GM12878 (cell line): ENCODE measurements at regions not wholly inside any gene's neighbourhood (a gene's known extent, or its start where the extent isn't known, plus 50 kb on each side); places are given as distances from the start of the nearest gene placed in this dataset.

Experiments used
- ATAC-seq: fragments of 200-7000 bp; cut with Tn5 transposase; 3 replicates; pipeline ENCODE4 v1.9.1; 2020; ENCODE audit warnings: mild to moderate bottlenecking, moderate library complexity
- BruUV-seq: library from RNA; stranded (reverse); fragments of 400-500 nt; replicated peaks from 2 replicates; lab custom pipeline; 2021; lab: Mats Ljungman, UMichigan
- CTCF ChIA-PET: fragments of 300-600 bp; sonication (Branson Sonifier 250); formaldehyde crosslinking; extraction: SDS; loops from one replicate; lab custom pipeline; 2021; ENCODE audit warnings: inconsistent platforms; lab: Yijun Ruan, JAX
- POLR2A ChIA-PET: fragments of 350-600 bp; formaldehyde crosslinking; extraction: SDS; loops from one replicate; lab custom pipeline; 2021; ENCODE audit warnings: inconsistent platforms; lab: Charles Lee
- RAD21 ChIA-PET: fragments of 300-600 bp; sonication (Branson Sonifier 250); formaldehyde crosslinking; loops from one replicate; lab custom pipeline; 2023; ENCODE audit warnings: antibody characterized with exemption; ENCODE audit not compliant: unreplicated experiment; lab: Charles Lee
- SMC1A ChIA-PET: fragments of 300-600 bp; sonication (Branson Sonifier 250); formaldehyde crosslinking; loops from one replicate; lab custom pipeline; 2023; ENCODE audit not compliant: unreplicated experiment, uncharacterized antibody; lab: Charles Lee
- DNase-seq: peaks from one replicate; pipeline ENCODE4 v3.0.0-alpha.2; 2011; ENCODE audit warnings: low read depth, low spot score
- FAIRE-seq: peaks from 3 replicates; lab custom pipeline; 2011; peaks lifted over from hg19 to GRCh38; lab: Jason Lieb, UNC
- H2AFZ ChIP-seq: 2 replicates; pipeline ENCODE4 v1.6.0; 2011; ENCODE audit warnings: low read depth, low read length, control low read depth; ENCODE audit not compliant: control insufficient read depth
- H3K27ac ChIP-seq: 2 replicates; pipeline ENCODE4 v1.5.1; 2011; ENCODE audit warnings: control low read depth; ENCODE audit not compliant: control insufficient read depth, insufficient read depth
- H3K27me3 ChIP-seq, 2 experiments: replicated peaks in 1 of 2; 2 replicates each; pipeline versions ENCODE4 v1.6.0 to v1.6.1; 2011; ENCODE audit warnings: low read length in 1 of 2; ENCODE audit not compliant: control insufficient read depth in 2 of 2, insufficient read depth in 2 of 2
- H3K36me3 ChIP-seq, 2 experiments: 2 replicates each; pipeline ENCODE4 v1.5.1; 2011; ENCODE audit warnings: low read length in 1 of 2; ENCODE audit not compliant: control insufficient read depth in 2 of 2, insufficient read depth in 2 of 2
- H3K4me1 ChIP-seq: 2 replicates; pipeline ENCODE4 v1.6.1; 2011; ENCODE audit warnings: mild to moderate bottlenecking, low read length, moderate library complexity, mixed read lengths; ENCODE audit not compliant: control insufficient read depth, insufficient read depth
- H3K4me2 ChIP-seq: 2 replicates; pipeline ENCODE4 v1.6.0; 2011; ENCODE audit warnings: control low read depth; ENCODE audit not compliant: control insufficient read depth, insufficient read depth
- H3K4me3 ChIP-seq: fragments of 200-600 bp; sonication (generic); 2 replicates; pipeline ENCODE4 v1.5.1; 2016
- H3K79me2 ChIP-seq: 2 replicates; pipeline ENCODE4 v1.6.0; 2011; ENCODE audit warnings: low read length; ENCODE audit not compliant: control insufficient read depth, insufficient read depth
- H3K9ac ChIP-seq: 2 replicates; pipeline ENCODE4 v1.8.0; 2011; ENCODE audit warnings: low read length, control low read depth, mixed read lengths; ENCODE audit not compliant: control insufficient read depth, insufficient read depth
- H3K9me3 ChIP-seq: replicated peaks from 3 replicates; pipeline ENCODE4 v1.5.1; 2011; ENCODE audit warnings: mild to moderate bottlenecking, low read length; ENCODE audit not compliant: control insufficient read depth, insufficient read depth
- H4K20me1 ChIP-seq: 2 replicates; pipeline ENCODE4 v1.6.0; 2011; ENCODE audit not compliant: control insufficient read depth, insufficient read depth
- CHD1 ChIP-seq: IDR thresholded peaks from 2 replicates; pipeline ENCODE4 v1.6.1; 2012; ENCODE audit warnings: low read depth, low read length, improper control_type of control experiment
- IKZF2 ChIP-seq, 2 experiments: fragments of 450-650 bp; IDR thresholded peaks; 2 replicates each; pipeline ENCODE4 v1.6.1; 2017; ENCODE audit warnings: mild to moderate bottlenecking in 2 of 2, moderate library complexity in 2 of 2
- PKNOX1 ChIP-seq: fragments of 450-650 bp; IDR thresholded peaks from 2 replicates; pipeline ENCODE4 v1.6.1; 2016; ENCODE audit warnings: mild to moderate bottlenecking
- SIX5 ChIP-seq: IDR thresholded peaks from 2 replicates; pipeline ENCODE4 v1.6.1; 2011; ENCODE audit warnings: mild to moderate bottlenecking, low read depth, low read length, moderate library complexity; ENCODE audit not compliant: severe bottlenecking
- TCF3 ChIP-seq: IDR thresholded peaks from 2 replicates; pipeline ENCODE4 v1.6.1; 2012; ENCODE audit warnings: low read depth, mild to moderate bottlenecking, low read length, borderline replicate concordance; ENCODE audit not compliant: insufficient read depth
- USF2 ChIP-seq: IDR thresholded peaks from 2 replicates; pipeline ENCODE4 v1.6.1; 2011; ENCODE audit warnings: low read depth, low read length, improper control_type of control experiment, borderline replicate concordance
- ZNF592 ChIP-seq: fragments of 450-650 bp; IDR thresholded peaks from 2 replicates; pipeline ENCODE4 v1.6.1; 2017; ENCODE audit warnings: mild to moderate bottlenecking, moderate library complexity
- WGBS: methylation state at CpG from one replicate; pipeline ENCODE4 v1.1.6; 2016; ENCODE audit warnings: low lambda C conversion rate; ENCODE audit not compliant: insufficient replicate concordance, insufficient coverage; ENCODE audit errors: missing lambda C conversion rate; 5-methylcytosine and 5-hydroxymethylcytosine counted together
- in situ Hi-C: fragments of 300-500 bp; cut with MboI; formaldehyde crosslinking; loops from 9 replicates; pipeline ENCODE4 v1.14.3; 2018; ENCODE audit warnings: mixed read lengths
- intact Hi-C: fragments of 100-400 bp; cut with micrococcal nuclease; formaldehyde crosslinking; loops from one replicate; pipeline ENCODE4 v1.14.2; 2022; ENCODE audit not compliant: unreplicated experiment

DNA sequence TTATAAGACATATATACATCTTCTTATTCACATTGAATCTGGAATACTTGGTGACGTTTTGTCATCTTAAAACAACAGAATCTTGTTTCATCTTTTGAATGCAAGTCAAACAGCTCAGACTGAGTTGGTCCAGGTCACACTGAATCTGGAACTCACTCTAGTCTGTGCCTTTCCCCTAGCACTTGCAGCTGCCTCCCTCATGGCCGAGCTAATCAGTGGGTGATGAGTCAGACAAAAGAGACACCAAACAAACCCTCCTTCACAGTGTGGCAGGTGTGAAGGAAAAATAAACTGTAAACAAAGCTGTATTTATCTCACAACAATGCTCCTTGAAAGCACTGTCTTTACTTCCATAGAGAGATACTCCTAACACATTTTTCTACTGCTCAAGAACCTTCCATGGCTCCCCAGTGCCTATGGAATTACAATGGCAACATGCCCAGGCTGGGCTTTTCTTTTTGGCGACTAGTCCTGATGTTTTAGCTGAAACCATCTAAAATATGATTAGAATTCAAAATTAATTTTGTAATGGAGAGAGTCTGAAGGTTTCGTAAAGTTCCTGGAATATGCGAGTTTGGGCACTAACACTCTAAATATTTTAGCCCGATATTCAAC, 140.0 kb downstream of the ZNF365 start (continued):
- TF ChIP-seq ZNF592, result no peak
- no peak for TF ChIP-seq SIX5
- no peak for TF ChIP-seq TCF3

GRCh38 chr10:62517252-62517651, 143.1 kb downstream of the ZNF365 start:
- ChIA-PET POLR2A (no interaction called here), RAD21 (no interaction called here), CTCF (interaction anchor here (1.5 to 2.0 kb wide), 2 partner anchors 10 to 25 kb away, joined by 4 to 13 read pairs; no protein-coding TSS in a partner anchor), SMC1A (interaction anchor here (2.1 kb wide), 1 partner anchor 11 kb away, joined by 10 read pairs; no protein-coding TSS in a partner anchor)
- 100% methylated on average over 2 of the region's 2 CpGs for WGBS
- no peaks in the 10 kb centered on the region; the same call in 2 of the 3 replicates for H3K9me3 ChIP-seq
- intact Hi-C loops (no loop called here), in situ Hi-C loops (no loop called here)
- TF ChIP-seq USF2 (no peak), PKNOX1 (no peak), IKZF2 (IDR thresholded peaks at IDR 0.05) (no peak), CHD1 (no peak)
- H3K36me3 ChIP-seq, result no peaks in the 10 kb centered on the region
- no peak overlapping the region for H3K4me2 ChIP-seq
- no peak overlapping the region for H2AFZ ChIP-seq
- no peaks in the 10 kb centered on the region for H3K4me1 ChIP-seq
- no peak overlapping the region for H3K9ac ChIP-seq
- FAIRE-seq, result no peak
- H3K27ac ChIP-seq, result no peak overlapping the region
- H3K79me2 ChIP-seq, result no peaks in the 10 kb centered on the region
- ATAC-seq, result no peak
- H3K4me3 ChIP-seq, result no peak overlapping the region
- no peaks in the 10 kb centered on the region for H4K20me1 ChIP-seq
- DNase-seq, result no peak
- BruUV-seq, result no TSS peak
- H3K27me3 ChIP-seq, result no peaks in the 10 kb centered on the region
